ENCODE measurements at regions not wholly inside any gene's neighbourhood (a gene's known extent, or its start where the extent isn't known, plus 50 kb on each side); places are given as distances from the start of the nearest gene placed in this dataset.

- no peak for TF ChIP-seq REST (IDR thresholded peaks at IDR 0.05; ENCODE audit: insufficient read depth in 1 of 2, low read depth in 2 of 2, low read length in 2 of 2)
- no peak for TF ChIP-seq TAF1 (IDR thresholded peaks at IDR 0.05; ENCODE audit: borderline replicate concordance, insufficient read depth, low read length)
- no peak for TF ChIP-seq FOXP2 (optimal IDR thresholded peaks at IDR 0.05; ENCODE audit: borderline replicate concordance, extremely low read depth, extremely low read length, insufficient read depth)
- TF ChIP-seq POLR2AphosphoS5 (IDR thresholded peaks at IDR 0.05; ENCODE audit: low read depth, low read length): no peak
- TF ChIP-seq SIN3A (IDR thresholded peaks at IDR 0.05; ENCODE audit: borderline replicate concordance, insufficient read depth, low read length): no peak
Measured at GRCh38 chr20:43247361-43247760, 57.7 kb upstream of the PTPRT start.

- TF ChIP-seq REST (IDR thresholded peaks at IDR 0.05; ENCODE audit: insufficient read depth in 1 of 2, low read depth in 2 of 2, low read length in 2 of 2) (no peak), SIN3A (IDR thresholded peaks at IDR 0.05; ENCODE audit: borderline replicate concordance, insufficient read depth, low read length) (no peak), POLR2AphosphoS5 (IDR thresholded peaks at IDR 0.05; ENCODE audit: low read depth, low read length) (no peak), FOXP2 (optimal IDR thresholded peaks at IDR 0.05; ENCODE audit: borderline replicate concordance, extremely low read depth, extremely low read length, insufficient read depth) (no peak), TAF1 (IDR thresholded peaks at IDR 0.05; ENCODE audit: borderline replicate concordance, insufficient read depth, low read length) (no peak)
Measured at GRCh38 chr20:43244647-43245046, 54.9 kb upstream of the PTPRT start.

- no peak for TF ChIP-seq POLR2AphosphoS5 (IDR thresholded peaks at IDR 0.05; ENCODE audit: low read depth, low read length)
- TF ChIP-seq SIN3A (IDR thresholded peaks at IDR 0.05; ENCODE audit: borderline replicate concordance, insufficient read depth, low read length): no peak
- no peak for TF ChIP-seq REST (IDR thresholded peaks at IDR 0.05; ENCODE audit: insufficient read depth in 1 of 2, low read depth in 2 of 2, low read length in 2 of 2)
- no peak for TF ChIP-seq FOXP2 (optimal IDR thresholded peaks at IDR 0.05; ENCODE audit: borderline replicate concordance, extremely low read depth, extremely low read length, insufficient read depth)
- no peak for TF ChIP-seq TAF1 (IDR thresholded peaks at IDR 0.05; ENCODE audit: borderline replicate concordance, insufficient read depth, low read length)
Measured at GRCh38 chr20:43243672-43244269, 54.1 kb upstream of the PTPRT start.

- TF ChIP-seq SIN3A (IDR thresholded peaks at IDR 0.05; ENCODE audit: borderline replicate concordance, insufficient read depth, low read length): no peak
- no peak for TF ChIP-seq REST (IDR thresholded peaks at IDR 0.05; ENCODE audit: insufficient read depth in 1 of 2, low read depth in 2 of 2, low read length in 2 of 2)
- TF ChIP-seq FOXP2 (optimal IDR thresholded peaks at IDR 0.05; ENCODE audit: borderline replicate concordance, extremely low read depth, extremely low read length, insufficient read depth): no peak
- no peak for TF ChIP-seq POLR2AphosphoS5 (IDR thresholded peaks at IDR 0.05; ENCODE audit: low read depth, low read length)
- no peak for TF ChIP-seq TAF1 (IDR thresholded peaks at IDR 0.05; ENCODE audit: borderline replicate concordance, insufficient read depth, low read length)
Measured at GRCh38 chr20:43241057-43241702, 51.5 kb upstream of the PTPRT start.

Measured in PFSK-1 (cell line).